ENCODE measurements at regions not wholly inside any gene's neighbourhood (a gene's known extent, or its start where the extent isn't known, plus 50 kb on each side); places are given as distances from the start of the nearest gene placed in this dataset.
A peak's percentile ranks its signal among the peaks of the same experiment; 100 is the strongest.

GRCh38 chr12:125331342-125332052 is 266.3 kb downstream of the AACS start:
- no peak overlapping the region for H3K27ac ChIP-seq
- H3K9me3 ChIP-seq: peaks cover 0 to 5% (median 0%) of the 10 kb centered on the region in 3 donors
- no peak for TF ChIP-seq POLR2A (IDR thresholded peaks at IDR 0.05)
- no peak for TF ChIP-seq CTCF (IDR thresholded peaks at IDR 0.05)
- H3K36me3 ChIP-seq: no peaks in the 10 kb centered on the region
- peaks cover 5 to 9% (median 7%) of the 10 kb centered on the region in 3 donors for H3K4me1 ChIP-seq
- no peak for DNase-seq
- intact Hi-C loops (cut with DNase I): no loop called here
- peaks cover 0 to 57% (median 0%) of the 10 kb centered on the region in 4 donors for H3K27me3 ChIP-seq
- H3K4me3 ChIP-seq: peak overlapping the region; percentile 16 to 60 (median 38)
- 35 to 42% methylated on average over 13 to 16 of the region's 16 CpGs for WGBS, 2 donors

- peaks cover 5 to 9% (median 7%) of the 10 kb centered on the region in 3 donors for H3K4me1 ChIP-seq
- H3K4me3 ChIP-seq: no peak overlapping the region
- 56 to 61% methylated on average over 11 of the region's 11 CpGs for WGBS, 2 donors
- intact Hi-C loops (cut with DNase I): no loop called here
- H3K27me3 ChIP-seq: peaks cover 0 to 49% (median 0%) of the 10 kb centered on the region in 4 donors
- no peak for DNase-seq
- TF ChIP-seq CTCF (IDR thresholded peaks at IDR 0.05) (no peak), POLR2A (IDR thresholded peaks at IDR 0.05) (no peak)
- H3K36me3 ChIP-seq: no peaks in the 10 kb centered on the region
- H3K27ac ChIP-seq: no peak overlapping the region
- H3K9me3 ChIP-seq: peaks cover 0 to 5% (median 0%) of the 10 kb centered on the region in 3 donors
These were observed 267.7 kb downstream of the AACS start for GRCh38 chr12:125332900-125333299.

- DNase-seq: no peak
- Histone ChIP-seq H3K36me3 (no peaks in the 10 kb centered on the region), H3K4me1 (peaks cover 0 to 9% (median under 1%) of the 10 kb centered on the region in 3 donors), H3K27ac (no peak overlapping the region), H3K9me3 (no peaks in the 10 kb centered on the region), H3K4me3 (no peak overlapping the region), H3K27me3 (peaks cover 0 to 18% (median 0%) of the 10 kb centered on the region in 4 donors)
- TF ChIP-seq POLR2A (IDR thresholded peaks at IDR 0.05) (no peak), CTCF (IDR thresholded peaks at IDR 0.05) (no peak)
- 52 to 74% methylated on average over 4 of the region's 4 CpGs for WGBS, 2 donors
- intact Hi-C loops (cut with DNase I): no loop called here
These were observed 271.0 kb downstream of the AACS start for GRCh38 chr12:125336246-125336645.

- H3K27ac ChIP-seq: no peak overlapping the region
- intact Hi-C loops (cut with DNase I): no loop called here
- DNase-seq: no peak
- WGBS, 2 donors: 27 to 28% methylated on average over 5 of the region's 5 CpGs
- TF ChIP-seq CTCF (IDR thresholded peaks at IDR 0.05): no peak
- no peak for TF ChIP-seq POLR2A (IDR thresholded peaks at IDR 0.05)
- H3K36me3 ChIP-seq: no peaks in the 10 kb centered on the region
- H3K9me3 ChIP-seq: no peaks in the 10 kb centered on the region
- no peak overlapping the region for H3K4me3 ChIP-seq
- peaks cover 0 to 9% (median 0%) of the 10 kb centered on the region in 4 donors for H3K27me3 ChIP-seq
- peaks cover 0 to 7% (median 0%) of the 10 kb centered on the region in 3 donors for H3K4me1 ChIP-seq
These were observed 275.6 kb downstream of the AACS start for GRCh38 chr12:125340791-125341190.

GRCh38 chr12:125341422-125341821 is 276.2 kb downstream of the AACS start:
- Histone ChIP-seq H3K27me3 (peaks cover 0 to 5% (median 0%) of the 10 kb centered on the region in 4 donors), H3K4me3 (no peak overlapping the region), H3K4me1 (peaks cover 0 to 7% (median 0%) of the 10 kb centered on the region in 3 donors), H3K9me3 (no peaks in the 10 kb centered on the region), H3K36me3 (no peaks in the 10 kb centered on the region), H3K27ac (no peak overlapping the region)
- WGBS, 2 donors: 22 to 23% methylated on average over 1 of the region's 1 CpG
- no peak for DNase-seq
- TF ChIP-seq POLR2A (IDR thresholded peaks at IDR 0.05) (no peak), CTCF (IDR thresholded peaks at IDR 0.05) (no peak)
- intact Hi-C loops (cut with DNase I): no loop called here
